ENCODE measurements at regions not wholly inside any gene's neighbourhood (a gene's known extent, or its start where the extent isn't known, plus 50 kb on each side); places are given as distances from the start of the nearest gene placed in this dataset.

DNA sequence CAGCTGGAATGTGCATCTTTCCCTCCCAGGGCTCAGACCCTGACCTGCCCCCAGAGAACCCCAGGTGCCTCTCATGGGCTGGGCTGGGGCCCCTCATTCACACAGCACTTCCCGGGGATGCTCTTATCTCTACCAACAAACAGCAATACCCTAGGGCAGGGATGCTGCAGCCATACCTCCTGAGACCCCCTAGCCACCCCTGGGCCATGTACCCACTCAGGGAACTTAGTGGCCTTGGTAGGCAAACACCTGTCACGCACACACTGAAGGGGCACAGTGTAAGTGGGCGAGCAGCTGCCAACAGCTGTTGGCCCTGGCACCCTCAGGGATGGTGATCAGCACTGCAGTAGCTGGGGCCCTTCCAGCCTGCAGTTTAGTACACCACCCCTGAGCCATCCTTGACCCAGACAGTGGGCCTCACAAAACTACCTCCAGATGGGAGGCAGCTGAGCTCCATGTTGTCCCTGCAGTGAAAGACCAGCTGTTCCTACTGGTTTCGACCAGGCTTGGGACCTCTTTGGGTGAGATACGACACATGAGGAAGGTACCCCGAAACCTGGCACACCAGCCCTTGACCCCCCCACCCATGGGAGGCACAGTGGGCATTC, 1723.6 kb downstream of the TP53TG3F start:
- no peaks in the 10 kb centered on the region for H3K36me3 ChIP-seq
- no peaks in the 10 kb centered on the region for H3K9me3 ChIP-seq
- TF ChIP-seq EP300 (IDR thresholded peaks at IDR 0.05) (no peak), POLR2A (IDR thresholded peaks at IDR 0.05) (no peak)
- TF ChIP-seq, protein P1, sequence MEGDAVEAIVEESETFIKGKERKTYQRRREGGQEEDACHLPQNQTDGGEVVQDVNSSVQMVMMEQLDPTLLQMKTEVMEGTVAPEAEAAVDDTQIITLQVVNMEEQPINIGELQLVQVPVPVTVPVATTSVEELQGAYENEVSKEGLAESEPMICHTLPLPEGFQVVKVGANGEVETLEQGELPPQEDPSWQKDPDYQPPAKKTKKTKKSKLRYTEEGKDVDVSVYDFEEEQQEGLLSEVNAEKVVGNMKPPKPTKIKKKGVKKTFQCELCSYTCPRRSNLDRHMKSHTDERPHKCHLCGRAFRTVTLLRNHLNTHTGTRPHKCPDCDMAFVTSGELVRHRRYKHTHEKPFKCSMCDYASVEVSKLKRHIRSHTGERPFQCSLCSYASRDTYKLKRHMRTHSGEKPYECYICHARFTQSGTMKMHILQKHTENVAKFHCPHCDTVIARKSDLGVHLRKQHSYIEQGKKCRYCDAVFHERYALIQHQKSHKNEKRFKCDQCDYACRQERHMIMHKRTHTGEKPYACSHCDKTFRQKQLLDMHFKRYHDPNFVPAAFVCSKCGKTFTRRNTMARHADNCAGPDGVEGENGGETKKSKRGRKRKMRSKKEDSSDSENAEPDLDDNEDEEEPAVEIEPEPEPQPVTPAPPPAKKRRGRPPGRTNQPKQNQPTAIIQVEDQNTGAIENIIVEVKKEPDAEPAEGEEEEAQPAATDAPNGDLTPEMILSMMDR (IDR thresholded peaks at IDR 0.05), result no peak
- H3K4me1 ChIP-seq (ENCODE audit: insufficient read depth), result no peaks in the 10 kb centered on the region
- H3K27ac ChIP-seq, result no peak overlapping the region
- H3K4me3 ChIP-seq, result no peak overlapping the region
- intact Hi-C loops (cut with DNase I), result no loop called here
- H3K27me3 ChIP-seq, result no peaks in the 10 kb centered on the region
- 60 to 64% (median 62%) methylated on average over 6 of the region's 6 CpGs for WGBS, 3 donors
- no peak for DNase-seq

DNA sequence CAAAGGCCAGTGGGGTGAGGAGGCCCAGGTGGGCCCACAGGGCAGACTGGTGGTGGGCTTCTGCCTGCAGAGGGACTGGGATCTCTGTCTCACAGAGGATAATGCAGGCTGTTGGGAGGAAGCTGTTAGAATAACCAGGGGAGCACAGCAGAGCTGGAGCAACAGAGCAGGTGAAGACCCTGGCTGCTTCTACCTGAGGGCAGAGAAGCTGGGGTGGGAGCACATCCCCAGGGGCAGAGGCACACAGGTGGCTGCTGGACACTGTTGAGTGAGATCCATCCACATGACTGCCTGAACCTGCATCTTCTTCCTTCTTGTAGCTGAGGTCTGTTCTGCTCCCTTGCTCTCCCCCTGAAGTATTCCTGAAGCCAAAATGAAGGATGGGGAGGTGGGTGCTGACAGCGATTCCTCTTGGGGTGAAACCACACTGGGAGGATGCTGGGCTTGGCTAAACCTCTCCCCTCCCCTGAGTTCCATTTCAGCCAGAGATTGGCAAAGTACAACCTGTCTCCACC, 1725.0 kb downstream of the TP53TG3F start:
- 27 to 67% (median 36%) methylated on average over 1 of the region's 1 CpG for whole genome bisulfite sequencing, 3 donors

DNA sequence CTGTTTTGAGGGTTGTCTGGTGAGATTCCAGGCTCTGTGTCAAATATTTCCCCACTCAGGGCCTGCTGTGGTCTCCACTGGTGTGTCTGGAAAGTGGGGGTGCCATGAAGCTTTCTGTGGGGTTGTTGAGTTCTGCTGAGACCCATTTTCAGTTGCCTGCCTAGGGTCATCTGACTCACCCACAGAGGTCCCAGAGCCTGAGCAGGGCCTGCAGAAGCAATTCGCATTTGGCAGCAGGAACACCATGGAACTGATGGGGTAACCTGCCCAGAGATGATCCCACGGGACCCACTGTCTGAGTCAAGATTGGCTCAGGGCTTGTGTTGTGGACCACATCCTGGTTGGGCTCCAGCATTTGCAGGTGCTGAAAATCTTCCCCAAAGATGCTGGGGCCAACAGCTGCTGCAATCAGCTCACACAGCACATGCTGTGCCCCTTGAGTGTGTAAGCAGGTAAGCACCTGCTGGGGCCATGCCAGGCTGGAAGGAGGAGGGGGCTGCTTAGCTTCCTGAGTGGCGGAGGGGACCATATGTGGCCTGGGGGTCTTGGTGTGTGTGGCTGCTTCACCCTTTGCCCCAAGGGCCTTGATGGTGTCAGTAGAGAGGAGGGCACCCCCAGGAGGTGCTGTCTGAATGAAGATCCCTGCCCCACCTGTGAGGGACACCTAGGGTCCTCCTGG, 1726.1 kb downstream of the TP53TG3F start:
- WGBS, 3 donors, result 48 to 55% (median 54%) methylated on average over 3 of the region's 3 CpGs
- no peak for DNase-seq
- Histone ChIP-seq H3K9me3 (no peaks in the 10 kb centered on the region), H3K36me3 (no peaks in the 10 kb centered on the region), H3K4me3 (no peak overlapping the region), H3K27me3 (no peaks in the 10 kb centered on the region), H3K27ac (no peak overlapping the region), H3K4me1 (ENCODE audit: insufficient read depth) (no peaks in the 10 kb centered on the region)
- no peak for TF ChIP-seq EP300 (IDR thresholded peaks at IDR 0.05)
- TF ChIP-seq, protein P1 (IDR thresholded peaks at IDR 0.05), result no peak
- TF ChIP-seq POLR2A (IDR thresholded peaks at IDR 0.05), result no peak
- intact Hi-C loops (cut with DNase I), result no loop called here

More for the DNA sequence above, 1725.0 kb downstream of the TP53TG3F start:
- H3K4me3 ChIP-seq, result no peak overlapping the region
- no peaks in the 10 kb centered on the region for H3K27me3 ChIP-seq
- H3K4me1 ChIP-seq (ENCODE audit: insufficient read depth), result no peaks in the 10 kb centered on the region
- intact Hi-C loops (cut with DNase I), result no loop called here
- no peak overlapping the region for H3K27ac ChIP-seq
- TF ChIP-seq EP300 (IDR thresholded peaks at IDR 0.05), result no peak
- TF ChIP-seq, protein P1 (IDR thresholded peaks at IDR 0.05), result no peak
- TF ChIP-seq POLR2A (IDR thresholded peaks at IDR 0.05), result no peak
- no peaks in the 10 kb centered on the region for H3K36me3 ChIP-seq
- DNase-seq, result no peak
- no peaks in the 10 kb centered on the region for H3K9me3 ChIP-seq

DNA sequence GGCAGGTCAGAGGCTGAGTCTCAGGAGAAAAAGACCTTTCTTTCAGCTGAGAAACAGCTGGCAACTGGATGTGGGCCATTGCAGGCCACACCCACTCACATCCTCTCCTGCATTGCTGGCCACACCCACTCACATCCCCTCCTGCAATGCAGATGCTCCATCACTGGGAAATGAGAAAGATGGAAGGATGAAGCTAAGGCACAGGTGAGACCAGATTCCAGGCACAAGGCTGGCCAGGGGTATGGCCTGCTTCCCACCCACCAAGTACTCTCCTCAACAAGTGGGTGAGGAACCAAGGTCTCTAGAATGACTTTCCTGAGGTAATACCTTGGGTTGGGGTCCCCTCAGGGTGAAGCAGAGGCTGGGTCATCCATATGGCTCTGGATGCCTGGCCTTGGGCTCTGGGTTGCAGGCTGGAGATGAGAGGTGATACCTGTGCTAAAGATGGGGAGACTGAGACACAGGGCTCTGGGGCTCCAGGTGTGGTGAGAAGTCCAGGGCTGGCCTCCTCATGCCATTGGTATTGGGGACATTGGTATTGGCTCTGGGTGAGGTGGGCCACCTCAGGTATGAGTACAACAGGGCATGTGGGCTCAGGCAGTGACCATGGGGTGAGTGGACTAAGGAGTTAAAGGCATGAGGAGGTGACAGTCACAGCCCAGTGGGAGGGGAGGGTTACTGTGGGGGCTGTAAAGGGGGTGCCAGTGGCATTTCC, 1726.8 kb downstream of the TP53TG3F start:
- no peaks in the 10 kb centered on the region for H3K36me3 ChIP-seq
- DNase-seq, result no peak
- no peaks in the 10 kb centered on the region for H3K9me3 ChIP-seq
- no peak overlapping the region for H3K4me3 ChIP-seq
- no peaks in the 10 kb centered on the region for H3K27me3 ChIP-seq
- no peak overlapping the region for H3K27ac ChIP-seq
- intact Hi-C loops (cut with DNase I), result no loop called here
- no peaks in the 10 kb centered on the region for H3K4me1 ChIP-seq (ENCODE audit: insufficient read depth)
- TF ChIP-seq, protein P1 (IDR thresholded peaks at IDR 0.05), result no peak
- TF ChIP-seq POLR2A (IDR thresholded peaks at IDR 0.05) (no peak), EP300 (IDR thresholded peaks at IDR 0.05) (no peak)
